HEK293T (cell line): ENCODE measurements at regions not wholly inside any gene's neighbourhood (a gene's known extent, or its start where the extent isn't known, plus 50 kb on each side); places are given as distances from the start of the nearest gene placed in this dataset.

Experiments used
- BHLHE40 ChIP-seq: fragments of 450-650 bp; IDR thresholded peaks from 2 replicates; pipeline ENCODE4 v1.6.1; 2016; ENCODE audit warnings: mild to moderate bottlenecking, moderate library complexity, borderline replicate concordance
- HDGF ChIP-seq: fragments of 450-650 bp; IDR thresholded peaks from 2 replicates; pipeline ENCODE4 v1.6.1; 2017; ENCODE audit warnings: antibody characterized with exemption, borderline replicate concordance
- SP1 ChIP-seq: fragments of 450-650 bp; IDR thresholded peaks from 2 replicates; pipeline ENCODE4 v1.6.1; 2017
- SUZ12 ChIP-seq: fragments of 450-650 bp; IDR thresholded peaks from 2 replicates; pipeline ENCODE4 v1.6.1; 2016; ENCODE audit warnings: mild to moderate bottlenecking
- TARDBP ChIP-seq: fragments of 450-650 bp; IDR thresholded peaks from 2 replicates; pipeline ENCODE4 v1.6.1; 2016

- TF ChIP-seq SUZ12 = no peak
- TF ChIP-seq HDGF = no peak
- TF ChIP-seq TARDBP = no peak
- no peak for TF ChIP-seq BHLHE40
- no peak for TF ChIP-seq SP1
Observed at GRCh38 chr12:127169321-127170181, 1097.4 kb upstream of the TMEM132C start.
